HepG2 (cell line): ENCODE measurements at regions not wholly inside any gene's neighbourhood (a gene's known extent, or its start where the extent isn't known, plus 50 kb on each side); places are given as distances from the start of the nearest gene placed in this dataset.

ENCODE experiments used
- ATAC-seq: fragments of 200-7000 bp; cut with Tn5 transposase; 3 replicates; pipeline ENCODE4 v1.9.1; 2020; ENCODE audit warnings: mild to moderate bottlenecking, moderate library complexity
- BruUV-seq: library from RNA; stranded (reverse); fragments of 400-500 nt; replicated peaks from 2 replicates; lab custom pipeline; 2021; lab: Mats Ljungman, UMichigan
- CTCF ChIA-PET: fragments of 300-600 bp; formaldehyde crosslinking; extraction: SDS; loops from one replicate; lab custom pipeline; 2021; ENCODE audit warnings: low total read pairs, inconsistent platforms, low intra/inter-chr PET ratio; lab: Yijun Ruan, JAX
- POLR2A ChIA-PET: fragments of 350-600 bp; sonication (Branson Sonifier 250); formaldehyde crosslinking; loops from one replicate; lab custom pipeline; 2020; ENCODE audit warnings: antibody characterized with exemption, inconsistent platforms; lab: Yijun Ruan, JAX
- DNase-seq: peaks from one replicate; pipeline ENCODE4 v3.0.0-alpha.2; 2015; ENCODE audit warnings: low spot score
- FAIRE-seq: peaks from 3 replicates; lab custom pipeline; 2011; peaks lifted over from hg19 to GRCh38; lab: Jason Lieb, UNC
- H2AFZ ChIP-seq: one replicate; pipeline ENCODE4 v1.6.1; 2011; ENCODE audit warnings: low read length, inconsistent platforms
- H3K27ac ChIP-seq: fragments of 300-600 bp; 3 replicates; pipeline ENCODE4 v1.8.0; 2011; ENCODE audit warnings: mixed run types, mild to moderate bottlenecking, mixed read lengths, low read length, inconsistent platforms; ENCODE audit not compliant: insufficient read depth; ENCODE audit errors: extremely low read length
- H3K27me3 ChIP-seq, 2 experiments: fragments of 200-600 bp in 1 of 2; 2 replicates in 1 of 2; 3 replicates in 1 of 2; pipeline versions ENCODE4 v1.6.0 to v1.8.0; 2011; ENCODE audit warnings: low read length in 2 of 2, mild to moderate bottlenecking in 2 of 2, moderate library complexity in 2 of 2, inconsistent platforms in 1 of 2; ENCODE audit not compliant: insufficient read depth in 2 of 2, control insufficient read depth in 1 of 2
- H3K36me3 ChIP-seq, 2 experiments: fragments of 200-600 bp in 1 of 2; replicated peaks in 1 of 2; 2 replicates in 1 of 2; 3 replicates in 1 of 2; pipeline versions ENCODE4 v1.5.1 to v1.8.0; 2011; ENCODE audit warnings: low read length in 2 of 2, inconsistent platforms in 1 of 2; ENCODE audit not compliant: insufficient read depth in 2 of 2, control insufficient read depth in 1 of 2
- H3K4me1 ChIP-seq: 2 replicates; pipeline ENCODE4 v1.5.1; 2012; ENCODE audit warnings: low read length, inconsistent platforms; ENCODE audit not compliant: insufficient read depth
- H3K4me2 ChIP-seq: 2 replicates; pipeline ENCODE4 v1.6.0; 2011; ENCODE audit warnings: low read depth, low read length, inconsistent platforms
- H3K4me3 ChIP-seq, 3 experiments: fragments of 200-600 bp in 1 of 3; sonication (generic), shearing (Covaris generic) in 1 of 3; replicated peaks in 1 of 3; 2 replicates each; pipeline ENCODE4 v1.5.1; 2011 to 2016; ENCODE audit warnings: low read length in 3 of 3, inconsistent platforms in 2 of 3, low read depth in 2 of 3, mild to moderate bottlenecking in 2 of 3, control low read depth in 1 of 3, mixed read lengths in 1 of 3; ENCODE audit not compliant: insufficient read depth in 1 of 3
- H3K79me2 ChIP-seq: one replicate; pipeline ENCODE4 v1.6.1; 2011; ENCODE audit warnings: low read length, inconsistent platforms; ENCODE audit not compliant: insufficient read depth
- H3K9ac ChIP-seq: 2 replicates; pipeline ENCODE4 v1.6.0; 2011; ENCODE audit warnings: mild to moderate bottlenecking, low read depth, low read length, inconsistent platforms; ENCODE audit not compliant: insufficient read depth
- H3K9me3 ChIP-seq: 2 replicates; pipeline ENCODE4 v1.5.1; 2012; ENCODE audit warnings: mild to moderate bottlenecking, low read length
- H4K20me1 ChIP-seq: 2 replicates; pipeline ENCODE4 v1.6.0; 2011; ENCODE audit warnings: inconsistent platforms, mild to moderate bottlenecking, low read length, moderate library complexity; ENCODE audit not compliant: insufficient read depth
- BRD4 ChIP-seq: sonication (generic); formaldehyde crosslinking; IDR thresholded peaks from 2 replicates; pipeline ENCODE4 v1.4.0; 2020; ENCODE audit warnings: missing genetic modification reagents
- TIGD3 ChIP-seq: sonication (generic); formaldehyde crosslinking; IDR thresholded peaks from 2 replicates; pipeline ENCODE4 v1.5.1; 2020; ENCODE audit warnings: mild to moderate bottlenecking, missing genetic modification reagents, borderline replicate concordance
- ZEB1 ChIP-seq: IDR thresholded peaks from 2 replicates; pipeline ENCODE4 v1.6.1; 2012; ENCODE audit warnings: mild to moderate bottlenecking, low read depth, inconsistent platforms; ENCODE audit not compliant: insufficient replicate concordance
- ZNF10 ChIP-seq: sonication (generic); formaldehyde crosslinking; IDR thresholded peaks from 2 replicates; pipeline ENCODE4 v1.4.0; 2020; ENCODE audit warnings: mild to moderate bottlenecking, low read depth, missing genetic modification reagents, borderline replicate concordance
- WGBS: methylation state at CpG from one replicate; pipeline ENCODE4 v1.1.6; 2017; ENCODE audit warnings: low lambda C conversion rate; 5-methylcytosine and 5-hydroxymethylcytosine counted together
- in situ Hi-C: cut with HindIII; loops from 2 replicates; pipeline ENCODE4 v1.10.0; 2017; ENCODE audit warnings: low pct_unique_long_range_greater_than_20kb; ENCODE audit not compliant: extremely low pct_ligation_motif_present
- intact Hi-C: fragments of 100-400 bp; cut with micrococcal nuclease; formaldehyde crosslinking; loops from one replicate; pipeline ENCODE4 v1.10.0; 2022; ENCODE audit not compliant: unreplicated experiment
- TF ChIP-seq, protein P1 (sequence below): sonication (generic); formaldehyde crosslinking; IDR thresholded peaks from 2 replicates; pipeline ENCODE4 v1.4.0; 2020; ENCODE audit warnings: missing genetic modification reagents, mild to moderate bottlenecking, borderline replicate concordance

DNA sequence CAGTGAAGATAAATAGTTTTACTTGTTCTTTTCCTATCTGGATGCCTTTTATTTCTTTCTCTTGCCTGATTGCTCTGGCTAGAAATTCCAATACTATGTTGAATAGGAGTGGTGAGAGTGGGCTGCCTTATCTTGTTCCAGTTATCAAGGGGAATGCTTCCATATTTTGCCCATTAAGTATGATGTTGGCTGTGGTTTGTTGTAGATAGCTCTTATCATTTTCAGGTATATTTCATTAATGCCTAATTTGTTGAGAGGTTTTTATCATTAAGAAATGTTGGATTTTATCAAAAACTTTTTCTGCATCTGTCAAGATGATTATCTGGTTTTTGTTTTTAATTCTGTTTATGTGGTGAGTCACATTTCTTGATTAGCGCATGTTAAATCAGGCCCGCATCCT, 655.8 kb downstream of the NUP35 start:
- no peaks in the 10 kb centered on the region for H3K27me3 ChIP-seq
- CTCF ChIA-PET = no interaction called here

More for the DNA sequence above, 655.8 kb downstream of the NUP35 start:
- POLR2A ChIA-PET = no interaction called here
- Histone ChIP-seq H3K9ac (no peak overlapping the region), H3K36me3 (no peaks in the 10 kb centered on the region), H3K4me2 (no peak overlapping the region), H3K4me3 (no peak overlapping the region), H4K20me1 (no peaks in the 10 kb centered on the region), H3K9me3 (peaks cover 51% of the 10 kb centered on the region), H3K27ac (no peak overlapping the region), H3K79me2 (no peaks in the 10 kb centered on the region), H2AFZ (no peak overlapping the region), H3K4me1 (no peaks in the 10 kb centered on the region)
- TF ChIP-seq BRD4 (CRISPR knock-in tag) (no peak), TIGD3 (CRISPR knock-in tag) (no peak), ZEB1 (no peak), ZNF10 (CRISPR knock-in tag) (no peak)
- TF ChIP-seq, protein P1, sequence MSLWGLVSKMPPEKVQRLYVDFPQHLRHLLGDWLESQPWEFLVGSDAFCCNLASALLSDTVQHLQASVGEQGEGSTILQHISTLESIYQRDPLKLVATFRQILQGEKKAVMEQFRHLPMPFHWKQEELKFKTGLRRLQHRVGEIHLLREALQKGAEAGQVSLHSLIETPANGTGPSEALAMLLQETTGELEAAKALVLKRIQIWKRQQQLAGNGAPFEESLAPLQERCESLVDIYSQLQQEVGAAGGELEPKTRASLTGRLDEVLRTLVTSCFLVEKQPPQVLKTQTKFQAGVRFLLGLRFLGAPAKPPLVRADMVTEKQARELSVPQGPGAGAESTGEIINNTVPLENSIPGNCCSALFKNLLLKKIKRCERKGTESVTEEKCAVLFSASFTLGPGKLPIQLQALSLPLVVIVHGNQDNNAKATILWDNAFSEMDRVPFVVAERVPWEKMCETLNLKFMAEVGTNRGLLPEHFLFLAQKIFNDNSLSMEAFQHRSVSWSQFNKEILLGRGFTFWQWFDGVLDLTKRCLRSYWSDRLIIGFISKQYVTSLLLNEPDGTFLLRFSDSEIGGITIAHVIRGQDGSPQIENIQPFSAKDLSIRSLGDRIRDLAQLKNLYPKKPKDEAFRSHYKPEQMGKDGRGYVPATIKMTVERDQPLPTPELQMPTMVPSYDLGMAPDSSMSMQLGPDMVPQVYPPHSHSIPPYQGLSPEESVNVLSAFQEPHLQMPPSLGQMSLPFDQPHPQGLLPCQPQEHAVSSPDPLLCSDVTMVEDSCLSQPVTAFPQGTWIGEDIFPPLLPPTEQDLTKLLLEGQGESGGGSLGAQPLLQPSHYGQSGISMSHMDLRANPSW (CRISPR knock-in tag) = no peak
- no TSS peak for BruUV-seq
- no peak for DNase-seq
- in situ Hi-C loops (no loop called here), intact Hi-C loops (no loop called here)
- ATAC-seq = no peak
- 0% methylated on average over 2 of the region's 2 CpGs for WGBS
- FAIRE-seq = no peak
